ENCODE measurements at regions not wholly inside any gene's neighbourhood (a gene's known extent, or its start where the extent isn't known, plus 50 kb on each side); places are given as distances from the start of the nearest gene placed in this dataset.
"Not testable (repeated sequence)": the region's sequence is repeated elsewhere in the genome, so short reads cannot be mapped to it uniquely, and the experiment has no call there.

- no peaks in the 10 kb centered on the region for H3K79me2 ChIP-seq (ENCODE audit: low read length)
- H4K20me1 ChIP-seq (ENCODE audit: insufficient read depth, low read length): no peaks in the 10 kb centered on the region
- H3K4me1 ChIP-seq (ENCODE audit: low read length): no peaks in the 10 kb centered on the region
- H3K4me2 ChIP-seq (ENCODE audit: low read depth, low read length): no peak overlapping the region
- H3K9me2 ChIP-seq (replicated peaks; ENCODE audit: insufficient read depth, low read length): no peaks in the 10 kb centered on the region
- H3K36me3 ChIP-seq (replicated peaks; ENCODE audit: insufficient read depth, low read length): no peaks in the 10 kb centered on the region
- no peaks in the 10 kb centered on the region for H3K9me3 ChIP-seq (replicated peaks; ENCODE audit: insufficient read depth, low read length)
- H2AFZ ChIP-seq (ENCODE audit: low read length): no peak overlapping the region
- H3K4me3 ChIP-seq (ENCODE audit: low read length): no peak overlapping the region
- no peaks in the 10 kb centered on the region for H3K27me3 ChIP-seq (replicated peaks; ENCODE audit: insufficient read depth, low read length)
- no peaks in the 10 kb centered on the region for H3F3A ChIP-seq (ENCODE audit: insufficient read depth, low read length)
- H3K27ac ChIP-seq (ENCODE audit: low read length): no peak overlapping the region
- H3K9ac ChIP-seq (ENCODE audit: low read length): no peak overlapping the region
- no peak for DNase-seq
- TF ChIP-seq EZH2phosphoT487 (IDR thresholded peaks at IDR 0.05; ENCODE audit: low read length): no peak
- no peak for TF ChIP-seq EZH2 (optimal IDR thresholded peaks at IDR 0.05; ENCODE audit: low read depth, low read length)
- TF ChIP-seq CTCF (IDR thresholded peaks at IDR 0.05; ENCODE audit: low read length): no peak
These were observed 65.0 kb upstream of the SYT9 start for GRCh38 chr11:7186676-7187075.

DNA sequence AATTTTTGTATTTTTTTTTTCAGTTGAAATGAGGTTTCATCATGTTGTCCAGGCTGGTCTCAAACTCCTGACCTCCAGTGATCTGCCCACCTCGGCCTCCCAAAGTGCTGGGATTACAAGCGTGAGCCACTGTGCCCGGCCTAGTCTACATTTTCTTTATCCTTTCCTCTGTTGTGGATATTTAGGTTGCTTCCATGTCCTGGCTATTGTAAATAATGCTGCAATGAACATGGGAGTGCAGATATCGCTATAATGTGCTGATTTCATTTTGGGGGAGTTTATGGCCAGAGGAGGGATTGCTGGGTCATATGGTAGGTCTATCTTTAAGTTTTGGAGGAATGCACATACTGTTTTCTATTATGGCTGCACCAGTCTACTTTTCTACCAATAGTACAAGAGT lies 58.9 kb upstream of the SYT9 start:
- not testable (repeated sequence) for H3F3A ChIP-seq (ENCODE audit: insufficient read depth, low read length); H3K9me3 ChIP-seq (replicated peaks; ENCODE audit: insufficient read depth, low read length); H3K4me3 ChIP-seq (ENCODE audit: low read length); H3K36me3 ChIP-seq (replicated peaks; ENCODE audit: insufficient read depth, low read length); H3K9me2 ChIP-seq (replicated peaks; ENCODE audit: insufficient read depth, low read length); H4K20me1 ChIP-seq (ENCODE audit: insufficient read depth, low read length); H3K27ac ChIP-seq (ENCODE audit: low read length); H2AFZ ChIP-seq (ENCODE audit: low read length); H3K4me1 ChIP-seq (ENCODE audit: low read length); H3K9ac ChIP-seq (ENCODE audit: low read length); H3K27me3 ChIP-seq (replicated peaks; ENCODE audit: insufficient read depth, low read length); H3K4me2 ChIP-seq (ENCODE audit: low read depth, low read length); DNase-seq; H3K79me2 ChIP-seq (ENCODE audit: low read length)

- no peaks in the 10 kb centered on the region for H4K20me1 ChIP-seq (ENCODE audit: insufficient read depth, low read length)
- H3K9ac ChIP-seq (ENCODE audit: low read length): no peak overlapping the region
- H3K79me2 ChIP-seq (ENCODE audit: low read length): no peaks in the 10 kb centered on the region
- no peaks in the 10 kb centered on the region for H3K9me3 ChIP-seq (replicated peaks; ENCODE audit: insufficient read depth, low read length)
- no peak overlapping the region for H2AFZ ChIP-seq (ENCODE audit: low read length)
- DNase-seq: no peak
- no peak overlapping the region for H3K4me2 ChIP-seq (ENCODE audit: low read depth, low read length)
- no peaks in the 10 kb centered on the region for H3K36me3 ChIP-seq (replicated peaks; ENCODE audit: insufficient read depth, low read length)
- no peak overlapping the region for H3K27ac ChIP-seq (ENCODE audit: low read length)
- H3K27me3 ChIP-seq (replicated peaks; ENCODE audit: insufficient read depth, low read length): no peaks in the 10 kb centered on the region
- TF ChIP-seq CTCF (IDR thresholded peaks at IDR 0.05; ENCODE audit: low read length): no peak
- no peaks in the 10 kb centered on the region for H3F3A ChIP-seq (ENCODE audit: insufficient read depth, low read length)
- H3K4me3 ChIP-seq (ENCODE audit: low read length): no peak overlapping the region
- H3K9me2 ChIP-seq (replicated peaks; ENCODE audit: insufficient read depth, low read length): no peaks in the 10 kb centered on the region
- H3K4me1 ChIP-seq (ENCODE audit: low read length): no peaks in the 10 kb centered on the region
These were observed 55.1 kb upstream of the SYT9 start for GRCh38 chr11:7196396-7197146.

- Histone ChIP-seq H3K4me3 (ENCODE audit: low read length) (no peak overlapping the region), H4K20me1 (ENCODE audit: insufficient read depth, low read length) (no peaks in the 10 kb centered on the region), H3K4me2 (ENCODE audit: low read depth, low read length) (no peak overlapping the region), H3K9me2 (replicated peaks; ENCODE audit: insufficient read depth, low read length) (no peaks in the 10 kb centered on the region), H3K27me3 (replicated peaks; ENCODE audit: insufficient read depth, low read length) (no peaks in the 10 kb centered on the region), H3K4me1 (ENCODE audit: low read length) (no peaks in the 10 kb centered on the region), H3K9me3 (replicated peaks; ENCODE audit: insufficient read depth, low read length) (no peaks in the 10 kb centered on the region), H3F3A (ENCODE audit: insufficient read depth, low read length) (no peaks in the 10 kb centered on the region), H3K36me3 (replicated peaks; ENCODE audit: insufficient read depth, low read length) (no peaks in the 10 kb centered on the region), H3K9ac (ENCODE audit: low read length) (no peak overlapping the region), H2AFZ (ENCODE audit: low read length) (no peak overlapping the region), H3K79me2 (ENCODE audit: low read length) (no peaks in the 10 kb centered on the region), H3K27ac (ENCODE audit: low read length) (no peak overlapping the region)
- no peak for DNase-seq
- TF ChIP-seq EZH2 (optimal IDR thresholded peaks at IDR 0.05; ENCODE audit: low read depth, low read length) (no peak), EZH2phosphoT487 (IDR thresholded peaks at IDR 0.05; ENCODE audit: low read length) (no peak), CTCF (IDR thresholded peaks at IDR 0.05; ENCODE audit: low read length) (no peak)
These were observed 54.2 kb upstream of the SYT9 start for GRCh38 chr11:7197469-7197868.

All from MM.1S (cell line).